M059J (cell line): ENCODE measurements at regions not wholly inside any gene's neighbourhood (a gene's known extent, or its start where the extent isn't known, plus 50 kb on each side); places are given as distances from the start of the nearest gene placed in this dataset.

Source experiments
- DNase-seq: peaks from one replicate; pipeline ENCODE4 v3.0.0-alpha.2; 2012; ENCODE audit warnings: low read depth

- no peak for DNase-seq
Observed at GRCh38 chr4:96946552-96946951, 1106.7 kb downstream of the PDHA2 start.

- DNase-seq, result no peak
Observed at GRCh38 chr4:96952610-96953009, 1112.7 kb downstream of the PDHA2 start.

GRCh38 chr4:96955226-96955625 is 1115.3 kb downstream of the PDHA2 start:
- no peak for DNase-seq

- no peak for DNase-seq
Observed at GRCh38 chr4:96955691-96956090, 1115.8 kb downstream of the PDHA2 start.

GRCh38 chr4:96969455-96969854 is 1129.6 kb downstream of the PDHA2 start:
- DNase-seq, result no peak

GRCh38 chr4:96972920-96973319 is 1133.0 kb downstream of the PDHA2 start:
- DNase-seq, result no peak

GRCh38 chr4:96974295-96974694 is 1134.4 kb downstream of the PDHA2 start:
- no peak for DNase-seq

GRCh38 chr4:96983830-96984229 is 1143.9 kb downstream of the PDHA2 start:
- peak; percentile 17 for DNase-seq

GRCh38 chr4:96986816-96987215 is 1146.9 kb downstream of the PDHA2 start:
- DNase-seq, result no peak

GRCh38 chr4:96991083-96991482 is 1151.2 kb downstream of the PDHA2 start:
- DNase-seq, result no peak

GRCh38 chr4:96992443-96992842 is 1150.8 kb downstream of the STPG2 start:
- no peak for DNase-seq

GRCh38 chr4:96993560-96993959 is 1149.7 kb downstream of the STPG2 start:
- DNase-seq, result no peak

GRCh38 chr4:97003715-97004114 is 1139.6 kb downstream of the STPG2 start:
- no peak for DNase-seq

GRCh38 chr4:97013309-97013708 is 1130.0 kb downstream of the STPG2 start:
- DNase-seq, result no peak

GRCh38 chr4:97013711-97014110 is 1129.6 kb downstream of the STPG2 start:
- DNase-seq, result peak; percentile 18

- no peak for DNase-seq
Observed at GRCh38 chr4:97015301-97015700, 1128.0 kb downstream of the STPG2 start.

- no peak for DNase-seq
Observed at GRCh38 chr4:97016186-97016907, 1126.9 kb downstream of the STPG2 start.

GRCh38 chr4:97027728-97028410 is 1115.4 kb downstream of the STPG2 start:
- no peak for DNase-seq

- no peak for DNase-seq
Observed at GRCh38 chr4:97028785-97029184, 1114.5 kb downstream of the STPG2 start.

- DNase-seq, result peak; percentile 3
Observed at GRCh38 chr4:97037411-97038145, 1105.7 kb downstream of the STPG2 start.

GRCh38 chr4:97038146-97038516 is 1105.1 kb downstream of the STPG2 start:
- no peak for DNase-seq

- no peak for DNase-seq
Observed at GRCh38 chr4:97072666-97073065, 1070.6 kb downstream of the STPG2 start.

- DNase-seq, result peak; percentile 39
Observed at GRCh38 chr4:97073194-97073593, 1070.1 kb downstream of the STPG2 start.
